ENCODE measurements at regions not wholly inside any gene's neighbourhood (a gene's known extent, or its start where the extent isn't known, plus 50 kb on each side); places are given as distances from the start of the nearest gene placed in this dataset.

GRCh38 chr3:45313743-45314403, 74.5 kb upstream of the LARS2 start:
- Histone ChIP-seq H3K4me3 (ENCODE audit: low read length) (no peak overlapping the region), H3K27me3 (ENCODE audit: control insufficient read depth, insufficient read depth) (no peaks in the 10 kb centered on the region), H3K27ac (ENCODE audit: low read length) (no peak overlapping the region), H3K4me1 (ENCODE audit: control insufficient read depth, insufficient read depth, low read length) (no peaks in the 10 kb centered on the region), H3K9me3 (ENCODE audit: control insufficient read depth, low read length) (no peaks in the 10 kb centered on the region)
- no peak for ATAC-seq
- no peak for DNase-seq
- WGBS: 31% methylated on average over 8 of the region's 8 CpGs
- intact Hi-C loops (cut with DNase I): no loop called here

DNA sequence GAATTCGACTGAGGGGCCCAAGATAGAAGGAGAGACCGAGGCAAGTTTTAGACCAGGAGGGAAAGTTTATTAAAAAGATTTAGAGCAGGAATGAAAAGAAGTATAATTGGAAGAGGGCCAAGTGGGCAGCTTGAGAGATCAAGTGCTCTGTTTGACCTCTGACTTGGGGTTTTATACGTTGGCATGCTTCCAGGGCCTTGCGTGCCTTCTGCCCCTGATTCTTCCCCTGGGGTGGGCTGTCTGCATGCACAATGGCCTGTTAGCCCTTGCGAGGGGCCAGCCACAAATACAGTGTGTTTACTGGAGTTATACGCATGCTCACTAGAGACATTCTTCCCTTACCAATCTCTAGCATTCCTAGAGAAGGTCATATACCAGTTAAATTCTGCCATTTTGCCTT, 70.7 kb upstream of the LARS2 start:
- no peaks in the 10 kb centered on the region for H3K27me3 ChIP-seq (ENCODE audit: control insufficient read depth, insufficient read depth)
- no peaks in the 10 kb centered on the region for H3K9me3 ChIP-seq (ENCODE audit: control insufficient read depth, low read length)
- intact Hi-C loops (cut with DNase I): no loop called here
- no peak overlapping the region for H3K4me3 ChIP-seq (ENCODE audit: low read length)
- H3K27ac ChIP-seq (ENCODE audit: low read length): no peak overlapping the region
- ATAC-seq (no peak), DNase-seq (no peak)
- 74% methylated on average over 6 of the region's 6 CpGs for WGBS
- H3K4me1 ChIP-seq (ENCODE audit: control insufficient read depth, insufficient read depth, low read length): no peaks in the 10 kb centered on the region

DNA sequence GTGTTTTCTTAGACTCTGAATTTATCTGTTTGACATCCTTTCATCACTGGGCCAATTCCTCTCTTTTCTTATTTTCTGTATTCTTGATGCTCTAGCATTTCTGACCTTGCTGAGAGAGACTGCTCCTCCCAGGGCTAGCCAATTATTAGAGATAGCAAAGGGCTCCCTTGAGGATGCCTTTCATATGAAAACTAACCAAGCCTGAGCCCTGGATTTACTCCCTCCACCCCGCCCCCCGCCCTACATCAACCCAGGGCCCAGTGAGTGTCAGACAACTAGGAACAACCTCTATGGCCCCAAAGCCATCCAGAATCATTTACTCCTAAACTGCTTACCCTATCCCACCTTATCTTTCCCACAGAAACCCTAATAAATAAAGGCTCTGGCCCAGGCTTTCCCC, 69.7 kb upstream of the LARS2 start:
- Histone ChIP-seq H3K4me3 (ENCODE audit: low read length) (no peak overlapping the region), H3K4me1 (ENCODE audit: control insufficient read depth, insufficient read depth, low read length) (no peaks in the 10 kb centered on the region), H3K9me3 (ENCODE audit: control insufficient read depth, low read length) (no peaks in the 10 kb centered on the region), H3K27ac (ENCODE audit: low read length) (no peak overlapping the region), H3K27me3 (ENCODE audit: control insufficient read depth, insufficient read depth) (no peaks in the 10 kb centered on the region)
- WGBS: 52% methylated on average over 2 of the region's 2 CpGs
- no peak for DNase-seq
- intact Hi-C loops (cut with DNase I): no loop called here
- no peak for ATAC-seq

DNA sequence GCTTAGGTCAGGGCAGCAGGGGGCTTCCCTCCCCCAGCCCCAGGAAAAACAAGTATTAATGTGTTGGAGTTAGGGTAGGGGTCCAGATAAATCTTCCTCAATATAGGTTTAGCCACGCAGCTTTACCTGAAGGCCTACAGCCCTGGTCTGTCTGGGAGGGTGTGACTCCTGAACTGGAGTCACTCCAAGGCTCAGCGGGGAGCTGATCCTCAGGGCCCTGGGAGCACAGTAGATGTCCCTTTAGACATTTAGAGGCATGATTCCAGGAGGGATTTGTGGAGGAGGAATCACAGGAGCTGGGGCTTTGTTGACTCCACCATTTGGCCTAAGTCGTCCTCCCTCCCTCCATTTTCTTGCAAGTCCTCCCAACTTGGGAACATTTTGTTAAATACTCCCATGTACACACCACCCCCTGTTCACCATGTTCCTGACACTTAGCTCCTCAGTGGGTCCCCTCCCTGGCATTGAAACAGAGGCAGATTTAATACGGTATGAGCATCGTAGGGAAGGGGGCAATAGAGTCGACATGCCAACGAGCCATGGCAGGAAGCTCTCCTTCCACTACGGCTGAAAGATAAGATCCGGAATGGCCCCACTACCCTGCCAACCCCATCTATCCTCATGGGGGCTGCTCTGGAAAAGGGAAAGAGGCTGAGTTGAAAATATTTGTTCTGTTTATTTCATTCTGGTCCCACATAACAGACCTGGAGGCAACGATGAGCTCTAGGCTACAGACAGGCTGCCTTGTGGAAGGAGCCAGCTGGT, 69.0 kb upstream of the LARS2 start:
- Histone ChIP-seq H3K4me1 (ENCODE audit: control insufficient read depth, insufficient read depth, low read length) (no peaks in the 10 kb centered on the region), H3K27ac (ENCODE audit: low read length) (no peak overlapping the region), H3K9me3 (ENCODE audit: control insufficient read depth, low read length) (no peaks in the 10 kb centered on the region), H3K4me3 (ENCODE audit: low read length) (no peak overlapping the region), H3K27me3 (ENCODE audit: control insufficient read depth, insufficient read depth) (no peaks in the 10 kb centered on the region)
- 75% methylated on average over 10 of the region's 10 CpGs for WGBS
- DNase-seq (no peak), ATAC-seq (no peak)
- intact Hi-C loops (cut with DNase I): no loop called here

- Histone ChIP-seq H3K9me3 (ENCODE audit: control insufficient read depth, low read length) (no peaks in the 10 kb centered on the region), H3K4me3 (ENCODE audit: low read length) (no peak overlapping the region), H3K4me1 (ENCODE audit: control insufficient read depth, insufficient read depth, low read length) (no peaks in the 10 kb centered on the region), H3K27me3 (ENCODE audit: control insufficient read depth, insufficient read depth) (no peaks in the 10 kb centered on the region), H3K27ac (ENCODE audit: low read length) (no peak overlapping the region)
- WGBS: 85% methylated on average over 3 of the region's 3 CpGs
- ATAC-seq: no peak
- no peak for DNase-seq
- intact Hi-C loops (cut with DNase I): no loop called here
These were observed 68.4 kb upstream of the LARS2 start for GRCh38 chr3:45319996-45320305.

GRCh38 chr3:45320986-45321385, 67.4 kb upstream of the LARS2 start:
- no peaks in the 10 kb centered on the region for H3K9me3 ChIP-seq (ENCODE audit: control insufficient read depth, low read length)
- ATAC-seq: no peak
- no peak overlapping the region for H3K27ac ChIP-seq (ENCODE audit: low read length)
- H3K27me3 ChIP-seq (ENCODE audit: control insufficient read depth, insufficient read depth): no peaks in the 10 kb centered on the region
- no peaks in the 10 kb centered on the region for H3K4me1 ChIP-seq (ENCODE audit: control insufficient read depth, insufficient read depth, low read length)
- no peak for DNase-seq
- 75% methylated on average over 5 of the region's 5 CpGs for WGBS
- intact Hi-C loops (cut with DNase I): no loop called here
- H3K4me3 ChIP-seq (ENCODE audit: low read length): no peak overlapping the region

DNA sequence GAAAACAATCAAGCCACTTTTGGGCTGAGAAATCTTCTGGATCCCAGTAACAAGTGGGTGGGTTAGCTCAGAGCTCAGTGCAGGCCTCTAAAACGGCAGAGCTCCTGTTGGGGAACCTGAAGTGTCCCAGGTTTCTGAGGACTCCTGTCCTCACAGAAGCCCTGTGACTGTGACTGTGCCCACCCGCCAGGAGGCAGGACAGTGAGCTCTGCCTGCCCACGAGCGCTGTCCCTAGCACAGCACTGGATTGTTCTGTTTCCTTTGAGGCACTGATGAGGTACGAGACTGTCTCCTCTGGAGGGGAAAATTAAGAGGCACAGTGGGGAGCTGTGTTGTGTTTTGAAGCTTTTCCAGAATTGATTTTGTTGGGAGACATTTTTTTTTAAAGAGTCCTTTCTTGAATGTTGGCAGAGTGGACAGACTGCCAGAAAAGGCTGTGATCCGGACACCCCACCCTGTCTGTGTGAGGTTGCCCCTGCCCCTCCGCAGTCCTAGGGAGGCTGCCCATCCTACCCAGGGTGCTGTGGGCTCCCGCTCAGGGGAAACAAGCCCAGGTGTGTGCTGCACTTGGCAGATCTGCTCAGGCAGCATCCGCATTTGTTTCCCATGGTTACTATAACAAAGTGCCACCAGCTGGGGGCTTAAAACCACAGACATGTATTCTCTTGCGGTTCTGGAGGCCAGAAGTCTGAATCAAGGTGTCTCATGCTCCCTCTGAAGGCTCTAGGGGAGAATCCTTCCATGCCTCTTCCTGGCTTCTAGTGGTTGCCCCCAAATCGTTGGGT, 66.6 kb upstream of the LARS2 start:
- no peak for DNase-seq
- Histone ChIP-seq H3K27me3 (ENCODE audit: control insufficient read depth, insufficient read depth) (no peaks in the 10 kb centered on the region), H3K4me1 (ENCODE audit: control insufficient read depth, insufficient read depth, low read length) (no peaks in the 10 kb centered on the region), H3K27ac (ENCODE audit: low read length) (no peak overlapping the region), H3K9me3 (ENCODE audit: control insufficient read depth, low read length) (no peaks in the 10 kb centered on the region), H3K4me3 (ENCODE audit: low read length) (no peak overlapping the region)
- ATAC-seq: no peak
- WGBS: 69% methylated on average over 11 of the region's 11 CpGs
- intact Hi-C loops (cut with DNase I): no loop called here

DNA sequence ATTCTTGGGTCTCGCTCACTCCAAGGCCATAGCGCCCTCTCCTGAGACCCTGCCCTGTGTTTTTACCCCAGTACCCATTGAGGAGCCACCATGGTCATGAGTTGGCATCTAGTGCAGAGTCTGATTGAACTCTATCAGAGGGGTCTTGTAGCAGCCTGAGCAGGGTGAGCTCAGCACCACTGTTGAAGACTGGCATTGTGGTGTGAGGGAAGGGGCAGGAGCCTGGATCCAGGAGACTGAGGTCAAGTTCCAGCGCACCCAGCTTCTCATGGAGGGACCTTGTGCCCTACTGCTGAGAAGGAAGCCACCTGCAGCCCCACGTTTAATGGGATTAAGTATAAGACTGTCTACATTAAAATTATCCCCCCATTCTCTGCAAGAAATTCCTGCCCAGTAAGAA, 65.8 kb upstream of the LARS2 start:
- H3K4me1 ChIP-seq (ENCODE audit: control insufficient read depth, insufficient read depth, low read length): no peaks in the 10 kb centered on the region
- intact Hi-C loops (cut with DNase I): no loop called here
- ATAC-seq (no peak), DNase-seq (no peak)
- H3K27ac ChIP-seq (ENCODE audit: low read length): no peak overlapping the region
- WGBS: 87% methylated on average over 4 of the region's 4 CpGs
- no peaks in the 10 kb centered on the region for H3K27me3 ChIP-seq (ENCODE audit: control insufficient read depth, insufficient read depth)
- H3K9me3 ChIP-seq (ENCODE audit: control insufficient read depth, low read length): no peaks in the 10 kb centered on the region
- H3K4me3 ChIP-seq (ENCODE audit: low read length): no peak overlapping the region

DNA sequence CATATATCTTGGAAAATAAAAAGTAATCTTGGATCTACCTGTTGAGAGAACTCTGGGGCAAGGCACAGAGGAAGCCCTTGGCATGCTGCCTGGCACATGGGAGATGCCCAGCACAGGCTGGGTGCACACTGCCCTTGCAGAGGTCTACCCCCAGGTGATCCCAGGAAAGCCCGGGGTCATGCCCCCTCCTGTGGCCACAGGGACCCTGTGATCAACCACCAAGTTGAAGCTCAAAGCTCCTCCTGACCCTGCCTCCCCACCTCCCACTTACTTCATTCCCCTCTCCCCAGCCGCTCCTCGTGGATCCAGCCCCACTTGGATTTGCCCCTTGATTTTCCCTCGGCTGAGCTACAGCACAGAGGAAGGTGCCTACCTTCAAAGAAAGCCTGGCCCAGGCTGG, 62.7 kb upstream of the LARS2 start:
- intact Hi-C loops (cut with DNase I): no loop called here
- no peaks in the 10 kb centered on the region for H3K27me3 ChIP-seq (ENCODE audit: control insufficient read depth, insufficient read depth)

GRCh38 chr3:45329761-45330305, 58.5 kb upstream of the LARS2 start:
- H3K27me3 ChIP-seq (ENCODE audit: control insufficient read depth, insufficient read depth): no peaks in the 10 kb centered on the region
- no peak overlapping the region for H3K4me3 ChIP-seq (ENCODE audit: low read length)
- no peak for DNase-seq
- no peaks in the 10 kb centered on the region for H3K9me3 ChIP-seq (ENCODE audit: control insufficient read depth, low read length)
- H3K27ac ChIP-seq (ENCODE audit: low read length): no peak overlapping the region
- ATAC-seq: no peak
- intact Hi-C loops (cut with DNase I): no loop called here
- 70% methylated on average over 8 of the region's 8 CpGs for WGBS
- no peaks in the 10 kb centered on the region for H3K4me1 ChIP-seq (ENCODE audit: control insufficient read depth, insufficient read depth, low read length)

More for the DNA sequence above, 62.7 kb upstream of the LARS2 start:
- Histone ChIP-seq H3K9me3 (ENCODE audit: control insufficient read depth, low read length) (no peaks in the 10 kb centered on the region), H3K4me3 (ENCODE audit: low read length) (no peak overlapping the region), H3K27ac (ENCODE audit: low read length) (no peak overlapping the region), H3K4me1 (ENCODE audit: control insufficient read depth, insufficient read depth, low read length) (no peaks in the 10 kb centered on the region)
- 74% methylated on average over 4 of the region's 4 CpGs for WGBS
- DNase-seq (no peak), ATAC-seq (no peak)
